Fibroblast of skin of right quadriceps (primary cell): ENCODE measurements at regions not wholly inside any gene's neighbourhood (a gene's known extent, or its start where the extent isn't known, plus 50 kb on each side); places are given as distances from the start of the nearest gene placed in this dataset.
A peak's percentile ranks its signal among the peaks of the same experiment; 100 is the strongest.

ENCODE experiments used
- DNase-seq: peaks from one replicate; pipeline ENCODE4 v3.0.0-alpha.2; 2013

DNA sequence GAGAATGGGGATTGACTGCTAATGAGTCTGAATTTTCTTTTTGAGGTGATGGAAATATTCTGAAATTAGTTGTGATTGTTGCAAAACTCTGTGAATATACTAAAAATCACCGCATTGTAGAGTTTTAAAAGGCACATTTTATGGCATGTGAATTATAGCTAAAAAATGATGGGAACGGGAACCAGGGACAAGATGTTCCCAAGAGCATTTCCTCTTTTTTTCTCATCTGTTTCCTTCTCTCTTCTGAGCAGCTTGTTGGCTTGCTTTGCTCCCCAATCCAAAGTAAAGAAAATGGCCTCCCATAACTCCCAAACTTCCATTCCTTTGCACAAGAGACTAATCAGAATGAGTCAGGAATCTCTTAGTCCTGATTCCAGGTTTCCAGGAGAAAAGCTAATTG lies 459.2 kb downstream of the TSHZ3 start:
- DNase-seq: no peak

DNA sequence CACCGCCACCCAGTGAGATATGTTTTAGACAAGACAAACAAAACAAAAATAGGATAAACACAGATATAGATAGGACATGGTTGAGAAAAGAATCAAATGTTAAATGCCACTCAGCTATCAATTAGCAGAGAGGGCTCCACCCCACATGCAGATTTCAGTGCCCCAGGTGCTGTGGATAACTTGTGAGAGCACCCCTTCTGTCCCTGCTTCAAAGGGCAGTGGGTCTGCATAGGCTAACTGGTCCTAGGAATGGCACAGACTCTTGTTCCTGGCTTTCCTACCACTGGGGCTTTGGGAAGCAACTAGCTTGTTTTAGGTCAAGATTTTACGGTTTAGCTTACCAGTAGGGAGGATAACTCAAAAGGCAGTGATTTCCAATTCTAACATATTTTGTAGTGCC lies 460.3 kb downstream of the TSHZ3 start:
- no peak for DNase-seq

DNA sequence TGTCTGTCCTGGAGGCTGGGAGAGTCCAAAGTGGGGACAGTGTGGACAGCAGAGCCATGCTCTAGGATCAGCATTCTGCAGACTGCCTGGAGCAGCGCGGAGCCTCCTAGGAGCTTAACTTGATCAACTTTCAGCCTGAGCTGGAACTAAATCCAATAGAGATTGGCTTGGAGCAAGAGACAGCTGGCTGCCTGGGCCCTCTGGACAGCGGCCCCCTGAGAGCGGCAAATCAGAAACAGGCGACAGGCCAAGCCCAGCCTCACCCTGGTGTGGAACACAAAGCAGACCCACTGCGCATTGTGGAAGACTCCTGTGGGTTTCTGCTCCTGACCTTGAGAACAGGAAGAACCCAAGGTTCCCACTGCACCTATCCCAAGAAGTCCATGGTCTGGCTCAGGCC lies 462.2 kb downstream of the TSHZ3 start:
- DNase-seq: no peak

DNA sequence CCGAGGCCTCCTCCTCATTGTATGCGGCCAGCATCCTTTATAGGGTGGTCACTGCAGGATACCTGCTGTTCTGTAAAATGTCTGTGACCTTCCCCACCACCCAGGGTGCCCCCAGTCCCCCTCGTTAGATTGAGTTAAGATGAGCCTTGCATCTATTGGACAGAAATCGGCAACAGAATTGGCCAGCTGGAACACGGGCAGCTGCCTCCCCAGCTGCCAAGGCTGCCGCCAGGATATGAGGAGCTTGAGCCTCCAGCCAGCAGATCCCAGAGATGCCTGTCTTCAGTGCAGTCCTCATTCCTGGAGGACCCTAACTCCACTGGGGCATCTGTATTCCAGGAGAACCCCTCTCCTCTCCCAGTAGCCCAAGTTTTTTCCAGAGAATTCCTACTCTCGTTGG lies 463.0 kb downstream of the TSHZ3 start:
- no peak for DNase-seq

DNA sequence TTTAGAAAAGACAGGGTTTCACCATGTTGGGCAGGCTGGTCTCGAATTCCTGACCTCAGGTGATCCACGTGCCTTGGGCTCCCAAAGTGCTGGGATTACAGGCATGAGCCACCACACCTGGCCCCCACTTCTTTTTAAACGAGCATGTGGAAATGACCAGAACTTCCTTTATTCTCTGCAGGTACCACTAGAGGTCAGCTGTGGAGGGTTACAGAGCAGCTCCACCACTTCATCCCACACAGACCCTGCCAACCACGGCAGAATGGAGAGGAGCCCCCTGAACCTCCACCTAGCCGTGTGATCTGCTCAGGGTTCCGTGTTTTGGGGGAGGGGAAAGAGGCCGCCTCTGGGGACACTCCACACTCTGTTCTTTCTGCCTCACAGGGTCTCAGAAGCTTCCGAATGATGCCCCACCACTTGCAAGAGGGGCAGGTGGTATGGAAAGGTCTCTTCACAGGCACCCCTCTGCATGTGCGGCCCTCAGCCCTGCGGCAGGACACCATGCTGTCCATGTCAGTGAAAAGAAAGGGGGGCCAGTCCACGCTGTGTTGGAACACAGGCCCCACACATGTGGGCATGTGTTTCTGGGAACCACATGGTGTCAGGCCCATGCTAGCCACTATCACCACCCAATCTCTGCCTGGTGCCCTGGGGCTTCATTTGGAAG lies 465.0 kb downstream of the TSHZ3 start:
- no peak for DNase-seq

DNA sequence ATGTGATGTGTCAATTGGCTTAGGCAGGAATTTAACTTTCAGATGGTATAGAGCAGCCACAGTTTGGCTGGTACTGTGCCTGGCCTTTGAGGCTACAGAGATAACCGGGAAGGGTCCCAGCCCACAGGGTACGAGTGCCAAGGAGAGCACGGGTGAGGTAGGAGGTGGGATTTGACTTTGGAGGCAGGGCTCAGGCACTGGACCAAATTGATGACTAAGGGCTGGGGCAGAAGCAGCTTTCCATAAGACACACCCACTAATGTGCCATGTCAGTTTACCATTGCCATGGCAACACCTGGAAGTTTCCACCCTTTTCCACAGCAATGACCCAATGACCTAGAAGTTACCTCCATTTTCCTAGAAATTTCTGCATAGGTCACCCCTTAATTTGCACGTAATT lies 466.2 kb downstream of the TSHZ3 start:
- no peak for DNase-seq

DNA sequence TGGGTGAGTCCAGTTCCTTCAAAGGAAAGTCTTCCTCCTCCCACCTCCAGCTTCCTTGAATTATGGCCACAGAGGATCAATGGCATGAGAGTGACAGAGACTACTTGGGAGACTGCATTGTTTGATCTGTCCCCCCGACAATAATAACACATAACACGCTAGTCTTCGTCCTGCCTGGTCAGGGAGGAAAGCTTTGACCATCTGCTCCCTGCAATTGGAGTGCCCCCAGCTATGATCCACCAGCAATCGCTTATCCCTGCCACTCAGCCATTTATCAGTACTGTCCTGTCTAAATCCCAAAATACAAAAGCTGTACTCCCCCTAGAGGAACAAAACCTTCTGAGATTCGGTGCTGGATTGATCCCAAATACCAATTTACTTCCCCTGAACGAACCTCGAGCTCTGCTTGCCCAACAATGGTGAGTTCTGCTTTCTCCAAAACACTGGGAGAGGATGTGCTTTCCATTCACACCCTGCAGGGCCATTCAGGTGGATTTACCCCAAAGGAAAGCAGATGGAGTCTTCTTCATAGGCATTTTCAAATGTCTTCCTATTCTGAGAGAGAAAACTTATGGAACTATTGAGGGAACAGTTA lies 466.7 kb downstream of the TSHZ3 start:
- DNase-seq: no peak

DNA sequence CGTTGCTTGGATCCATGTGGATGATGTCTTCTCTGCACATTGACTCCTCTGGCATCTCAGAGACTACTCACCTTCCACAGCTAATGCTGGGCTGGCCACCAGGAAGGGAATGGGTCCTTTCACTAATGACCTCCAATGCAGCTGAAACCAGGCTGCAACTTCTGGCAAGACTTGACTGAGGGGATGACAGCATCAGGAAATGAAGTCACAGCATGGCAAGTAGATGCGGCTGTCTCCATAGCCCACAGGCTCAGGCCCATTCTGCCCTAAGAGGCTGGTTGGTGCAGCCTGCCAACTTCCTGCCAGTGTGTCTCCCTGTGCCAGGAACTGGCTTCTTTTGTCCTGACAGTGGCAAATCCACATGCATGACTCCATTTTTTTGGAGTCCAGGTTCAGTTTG lies 467.3 kb downstream of the TSHZ3 start:
- DNase-seq: no peak

DNA sequence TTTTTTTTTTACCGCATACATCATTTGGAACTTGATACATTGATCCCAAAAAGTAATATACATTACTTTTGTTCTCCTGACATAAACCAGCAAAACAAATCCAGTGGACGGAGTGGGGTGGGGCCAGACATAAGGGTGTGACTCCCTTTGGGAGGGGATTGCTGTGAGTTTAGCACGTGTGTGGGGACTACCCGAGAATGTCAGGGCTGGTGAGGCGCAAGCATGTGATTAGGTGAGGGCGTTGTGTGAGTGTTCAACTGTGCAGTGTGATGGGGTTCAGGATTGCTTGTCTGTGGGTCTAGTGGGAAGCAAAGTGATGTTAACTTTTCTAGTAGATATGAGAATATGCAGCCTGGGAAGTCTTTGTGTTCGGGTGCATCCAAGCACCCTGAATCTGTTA lies 468.0 kb downstream of the TSHZ3 start:
- DNase-seq: no peak

DNA sequence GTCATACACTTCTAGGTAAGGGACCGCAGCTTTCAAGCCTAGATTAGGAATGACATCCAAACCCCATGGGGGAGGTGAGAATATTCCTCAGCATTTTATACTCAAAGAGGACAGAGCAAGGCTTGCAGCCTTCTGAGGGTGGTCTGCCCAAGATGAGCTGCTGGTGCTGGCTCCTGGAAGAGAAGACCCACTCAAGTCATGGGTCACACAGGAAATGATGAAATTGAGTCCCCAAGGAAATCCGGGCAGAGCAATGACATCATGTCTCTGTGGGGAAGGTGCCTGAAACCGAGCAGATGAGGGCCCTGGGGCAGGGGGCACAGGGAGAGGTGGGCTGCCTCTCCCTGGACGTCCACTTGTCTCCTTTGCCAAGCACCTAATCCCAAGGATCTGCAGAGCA lies 468.7 kb downstream of the TSHZ3 start:
- DNase-seq: no peak

DNA sequence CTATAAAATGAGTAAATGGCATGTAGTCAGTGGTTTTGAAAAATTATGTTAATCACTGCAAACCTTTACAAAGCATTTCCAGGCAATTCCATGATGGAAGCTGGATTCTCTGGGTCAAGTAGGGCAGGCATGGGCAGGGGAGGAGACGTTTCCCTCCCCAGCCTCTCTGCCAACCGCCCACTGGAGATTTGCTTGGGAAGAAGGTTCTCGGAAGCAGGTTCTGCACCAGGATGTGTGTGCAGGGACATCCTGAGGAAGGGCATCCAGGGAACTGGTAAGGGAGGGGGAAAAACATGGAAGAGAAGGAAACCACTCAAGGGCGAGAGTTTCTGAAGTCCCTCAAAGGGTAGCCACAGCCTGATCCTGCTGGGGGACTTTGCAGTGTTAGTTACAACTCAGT lies 469.1 kb downstream of the TSHZ3 start:
- DNase-seq: no peak

DNA sequence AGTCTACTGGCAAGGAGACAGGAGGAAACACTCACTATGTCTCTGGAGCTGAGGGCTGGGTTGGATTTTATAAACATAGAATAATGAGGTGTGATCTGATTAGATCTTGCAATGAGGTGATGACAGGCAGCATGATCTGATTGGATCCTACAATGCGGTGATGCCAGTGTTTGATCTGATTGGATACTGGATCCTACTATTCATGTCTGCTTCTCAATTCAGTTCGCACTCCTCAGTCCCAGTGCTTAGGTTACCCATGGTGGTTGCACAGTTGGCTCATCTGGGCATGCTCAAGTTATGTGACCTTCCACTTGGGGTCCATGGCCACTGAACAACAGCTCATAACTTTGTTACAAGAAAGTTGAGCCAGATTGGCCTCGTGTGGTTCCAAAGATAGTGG lies 469.5 kb downstream of the TSHZ3 start:
- no peak for DNase-seq

DNA sequence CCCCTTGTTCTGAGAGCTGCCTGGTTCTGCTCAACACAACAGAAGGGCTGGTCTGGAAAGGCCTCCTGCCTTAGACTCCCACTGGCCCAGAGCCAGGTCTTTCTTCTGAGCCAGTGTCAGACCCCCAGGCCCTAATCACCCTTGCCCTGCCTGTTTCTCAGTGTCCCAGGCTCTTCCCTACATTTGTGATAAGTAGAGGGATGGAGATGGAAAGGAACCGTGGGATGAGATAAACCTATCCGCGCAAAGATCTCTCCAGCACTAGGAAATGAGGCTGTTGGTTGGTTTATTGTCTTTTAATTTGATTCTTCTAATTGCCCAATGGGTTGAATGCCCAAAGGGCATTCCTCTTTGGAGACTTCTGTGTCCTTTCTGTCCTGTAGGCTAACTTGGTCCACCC lies 470.0 kb downstream of the TSHZ3 start:
- no peak for DNase-seq

DNA sequence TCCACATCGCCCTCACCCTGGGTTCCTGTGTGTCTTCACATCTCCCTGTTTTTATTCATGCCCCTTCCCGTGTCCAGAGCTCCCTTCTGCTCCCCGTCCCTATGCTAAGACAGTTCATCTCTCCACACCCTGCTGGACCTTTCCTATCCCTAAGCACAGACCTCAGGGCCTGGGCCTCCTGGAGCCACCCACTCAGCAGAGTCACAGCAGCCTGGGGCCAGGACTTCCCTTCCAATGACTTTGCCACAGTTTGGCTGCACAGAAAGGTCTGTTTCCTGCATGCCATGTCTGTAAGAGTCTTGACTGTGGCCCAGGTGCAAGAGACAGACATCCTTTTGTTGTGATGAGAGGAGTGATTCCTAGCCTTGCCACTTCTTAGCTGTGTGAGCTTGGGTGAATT lies 470.7 kb downstream of the TSHZ3 start:
- no peak for DNase-seq

DNA sequence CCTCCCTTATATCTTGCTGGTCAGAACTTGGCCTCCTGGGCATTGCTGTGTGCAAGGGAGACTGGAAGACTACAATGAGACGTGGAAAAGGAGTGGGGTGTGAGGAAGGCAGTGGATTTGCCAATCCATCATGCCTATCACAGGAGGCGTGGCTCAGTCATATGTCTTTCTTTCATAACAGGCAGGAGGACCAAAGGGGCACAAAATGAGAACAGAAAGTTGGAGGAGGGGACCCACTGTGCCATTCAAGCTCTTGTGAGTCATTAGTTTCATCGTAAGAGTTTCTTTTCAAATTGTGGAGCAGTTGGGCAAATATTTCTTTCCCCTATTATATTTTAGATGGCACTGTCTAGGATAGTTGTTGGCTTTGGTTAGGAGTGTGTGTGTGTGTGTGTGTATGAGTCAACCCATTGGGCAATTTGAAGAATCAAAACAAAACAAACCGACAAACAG lies 471.5 kb downstream of the TSHZ3 start:
- no peak for DNase-seq

DNA sequence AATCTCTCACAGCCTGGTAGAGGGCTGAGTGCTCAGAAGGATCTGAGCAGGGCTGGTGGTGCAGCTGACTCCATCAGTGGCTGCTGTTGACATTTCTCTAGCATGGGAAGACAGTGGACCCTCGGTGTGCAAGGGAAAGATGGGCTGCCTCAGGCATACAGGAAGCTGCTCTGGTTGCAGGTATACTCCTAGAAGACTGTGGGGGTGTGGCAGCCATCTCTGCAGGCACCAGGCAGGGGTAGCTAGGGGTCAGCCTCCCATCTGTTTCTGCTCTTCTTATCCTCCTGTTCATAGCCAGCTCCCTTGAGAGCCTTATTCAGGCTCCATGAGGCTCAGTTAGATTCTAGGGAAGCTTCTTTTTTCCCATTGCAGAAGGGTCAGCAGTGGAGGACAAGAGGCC lies 475.5 kb downstream of the TSHZ3 start:
- DNase-seq: no peak

DNA sequence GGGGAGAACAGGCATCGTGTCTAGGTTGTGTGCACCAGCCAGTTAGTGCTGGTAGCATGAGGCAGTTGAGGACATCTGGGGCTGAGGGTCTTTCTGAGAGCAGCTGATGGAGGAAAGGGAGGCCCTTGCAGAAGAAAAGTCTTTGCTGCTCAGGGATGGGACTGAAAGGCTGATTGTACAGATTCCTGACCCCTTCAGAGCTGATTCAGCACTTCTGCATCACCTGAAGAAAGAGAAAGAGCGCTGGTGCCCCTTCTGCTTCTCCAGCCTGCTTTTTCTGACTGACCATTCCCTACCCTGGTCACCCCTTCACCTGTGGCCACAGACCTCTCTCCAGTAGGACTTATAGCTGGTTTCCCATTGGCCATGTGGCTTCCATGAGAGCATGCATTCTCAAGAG lies 476.2 kb downstream of the TSHZ3 start:
- no peak for DNase-seq

DNA sequence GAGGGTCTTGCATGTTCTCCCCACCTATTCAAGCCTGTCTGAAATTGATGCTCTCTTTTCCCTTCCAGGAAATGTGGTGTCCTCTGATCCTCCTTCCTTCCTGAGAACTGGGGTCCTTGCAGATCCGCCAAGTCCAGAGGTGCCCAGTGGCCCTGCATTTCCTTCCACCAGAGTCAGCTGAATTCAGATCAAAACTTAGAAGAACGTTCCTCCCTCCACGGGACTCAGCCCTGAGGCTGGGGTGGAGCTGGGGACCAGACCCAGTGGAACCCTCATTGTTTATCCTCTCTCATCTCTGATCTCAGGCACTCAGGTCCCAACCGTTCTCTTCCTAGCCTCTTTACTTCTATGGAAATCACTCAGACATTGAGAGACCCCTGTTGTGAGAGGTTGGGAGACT lies 477.3 kb downstream of the TSHZ3 start:
- no peak for DNase-seq

DNA sequence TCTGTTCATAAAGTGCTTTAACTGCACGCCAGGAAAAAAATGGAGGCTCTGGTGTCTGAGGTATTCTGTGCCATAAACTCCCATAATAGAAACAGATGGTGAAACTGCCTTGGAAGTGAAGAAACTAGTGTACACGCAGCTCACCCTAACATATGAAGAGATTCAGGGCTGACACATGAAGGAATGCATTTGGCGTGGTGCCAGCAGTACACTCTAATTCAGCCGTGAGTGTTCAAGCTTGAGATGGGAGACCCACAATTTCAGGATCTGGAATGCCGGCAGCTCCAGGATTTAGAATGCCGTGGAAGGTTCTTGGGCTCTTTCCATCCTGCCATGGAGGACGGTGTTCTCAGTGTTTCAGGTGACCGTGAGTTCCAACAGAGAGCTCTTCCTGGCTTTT lies 478.4 kb downstream of the TSHZ3 start:
- DNase-seq: peak; percentile 72

DNA sequence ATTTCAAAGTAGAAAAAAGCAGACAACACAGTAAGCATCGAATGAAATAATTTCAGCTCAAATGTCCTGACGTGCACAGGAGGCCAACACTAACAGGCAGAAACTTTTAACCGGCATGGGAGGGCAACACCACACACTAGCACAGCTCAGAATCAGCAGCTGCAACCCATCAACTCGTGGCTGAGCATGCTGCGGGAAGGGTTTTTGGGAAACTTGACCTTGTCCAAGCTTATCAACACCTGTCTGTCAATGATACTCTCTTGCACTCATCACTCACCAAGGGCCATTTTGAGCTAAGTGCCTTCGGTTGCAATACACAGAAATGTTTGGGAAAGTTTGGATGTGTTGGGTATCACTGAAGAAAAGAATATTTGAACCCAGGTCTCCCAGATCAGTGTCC lies 483.7 kb downstream of the TSHZ3 start:
- no peak for DNase-seq

DNA sequence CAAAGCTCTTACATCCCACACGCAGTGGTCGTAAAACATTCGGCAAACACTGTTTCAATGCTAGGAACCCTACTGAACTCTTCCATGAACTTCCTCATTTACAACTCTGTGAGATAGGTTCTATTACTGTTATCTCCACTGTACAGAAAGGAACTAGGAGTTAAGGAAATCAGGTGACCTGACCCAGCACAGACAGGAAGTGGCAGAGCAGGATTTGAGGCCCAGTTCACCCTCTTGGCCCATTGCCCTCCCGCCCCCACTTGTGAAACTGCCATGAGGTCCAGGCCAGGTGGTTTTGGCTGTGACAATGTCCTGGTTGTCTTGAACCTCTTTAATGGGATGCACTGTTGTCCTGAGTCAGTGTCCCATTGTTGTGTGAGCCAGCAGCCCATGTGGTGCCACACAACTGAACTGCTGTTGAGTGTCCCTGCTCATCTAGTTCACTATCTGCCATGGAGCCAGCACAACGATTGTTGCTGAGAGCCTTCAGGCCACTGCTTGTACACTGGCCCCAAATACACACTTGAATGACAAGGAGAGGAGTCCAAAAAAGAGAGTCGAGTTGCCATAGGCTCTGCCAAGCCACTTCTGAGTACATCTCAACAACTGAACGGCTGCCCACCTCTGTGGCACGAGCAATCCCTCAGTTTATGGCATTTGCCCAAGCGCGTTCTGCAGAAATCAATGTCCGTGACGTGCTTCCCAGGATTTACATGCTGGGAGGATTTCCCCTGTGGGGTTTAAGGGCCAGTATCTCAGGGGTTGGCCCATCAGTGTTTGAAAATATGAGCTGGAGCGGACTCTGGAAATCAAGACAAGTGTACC lies 484.6 kb downstream of the TSHZ3 start:
- no peak for DNase-seq

DNA sequence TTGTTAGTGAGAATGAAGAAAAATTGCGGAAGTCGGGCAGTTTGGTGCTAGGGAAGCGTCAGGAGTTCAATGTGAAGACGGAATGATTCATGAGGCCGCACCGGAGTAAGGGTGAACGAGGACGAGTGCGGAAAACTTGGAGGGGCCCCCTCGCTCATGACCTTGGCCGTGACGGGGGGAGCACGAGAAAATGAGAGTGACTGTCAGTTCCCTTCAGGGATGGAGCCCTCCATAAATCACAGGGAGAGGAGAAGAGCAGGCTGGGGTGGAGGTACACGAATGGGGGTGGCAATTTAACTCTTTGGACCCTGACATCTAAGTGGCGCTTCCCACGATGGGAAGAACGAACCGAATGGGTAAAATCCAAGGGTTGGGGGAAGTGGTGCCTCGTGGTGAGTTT lies 486.4 kb downstream of the TSHZ3 start:
- no peak for DNase-seq

DNA sequence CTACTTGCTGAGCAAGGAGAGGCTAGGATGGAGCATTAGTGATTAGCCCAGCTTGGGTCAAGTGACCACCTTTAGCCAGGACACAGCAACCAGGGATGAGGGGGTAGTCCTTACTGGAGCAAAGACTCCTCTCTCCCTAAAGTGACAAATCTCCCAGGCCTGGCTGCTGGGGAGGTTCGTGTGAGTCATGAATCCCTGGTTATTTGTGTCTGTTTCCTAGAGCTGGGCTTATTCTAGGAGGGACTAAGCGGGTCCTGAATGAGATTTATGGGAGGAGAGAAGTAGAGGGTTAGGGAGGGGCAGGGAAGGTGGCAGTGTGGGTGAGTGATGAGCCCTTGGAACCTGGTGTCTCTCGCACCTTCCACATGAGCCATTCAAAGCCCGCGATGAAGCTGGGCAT lies 487.3 kb downstream of the TSHZ3 start:
- no peak for DNase-seq

DNA sequence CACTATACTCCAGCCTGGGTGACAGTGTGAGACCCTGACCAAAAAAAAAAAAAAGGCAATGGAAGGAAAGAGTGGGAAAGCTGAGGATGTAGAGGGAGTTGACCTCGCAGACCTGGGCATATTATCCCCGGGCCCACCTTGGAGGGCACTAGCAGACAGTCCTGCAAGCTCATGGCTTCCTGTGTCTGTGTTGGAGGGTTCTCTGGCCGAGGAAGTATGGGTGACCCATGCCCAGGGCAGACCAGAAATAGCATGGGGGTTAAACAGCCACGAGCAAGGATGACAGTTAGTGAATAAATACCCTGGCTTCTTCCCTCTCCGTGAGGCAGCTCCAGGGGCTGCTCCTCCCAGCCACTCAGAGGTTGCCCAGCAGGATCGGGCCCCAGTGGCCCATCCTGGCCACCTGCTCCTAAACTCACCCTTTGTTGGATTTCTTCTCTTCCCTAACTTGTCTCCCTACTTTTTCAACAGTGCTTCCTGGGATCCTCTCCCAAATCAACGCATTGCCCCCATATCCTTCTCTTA lies 485.8 kb downstream of the ZNF536 start:
- no peak for DNase-seq
